Keratinocyte (primary cell): ENCODE measurements at regions not wholly inside any gene's neighbourhood (a gene's known extent, or its start where the extent isn't known, plus 50 kb on each side); places are given as distances from the start of the nearest gene placed in this dataset.

Experiments
- DNase-seq: peaks from one replicate; pipeline ENCODE4 v3.0.0-alpha.2; 2011; ENCODE audit warnings: low read depth, missing footprints, low spot score
- FAIRE-seq: peaks from 2 replicates; lab custom pipeline; 2011; peaks lifted over from hg19 to GRCh38; lab: Jason Lieb, UNC
- H2AFZ ChIP-seq: 2 replicates; pipeline ENCODE4 v1.6.0; 2012; ENCODE audit warnings: low read length, control low read depth, inconsistent platforms; ENCODE audit not compliant: control insufficient read depth
- H3K27ac ChIP-seq: 2 replicates; pipeline ENCODE4 v1.5.1; 2011; ENCODE audit warnings: low read length; ENCODE audit not compliant: control insufficient read depth, insufficient read depth
- H3K27me3 ChIP-seq: 3 replicates; pipeline ENCODE4 v1.6.0; 2011; ENCODE audit warnings: low read length; ENCODE audit not compliant: control insufficient read depth, insufficient read depth; ENCODE audit errors: extremely low read depth
- H3K36me3 ChIP-seq, 2 experiments: 2 replicates in 1 of 2; 3 replicates in 1 of 2; pipeline ENCODE4 v1.5.1; 2011; ENCODE audit warnings: low read length in 2 of 2, mild to moderate bottlenecking in 1 of 2; ENCODE audit not compliant: control insufficient read depth in 2 of 2, insufficient read depth in 2 of 2; ENCODE audit errors: extremely low read depth in 1 of 2
- H3K4me1 ChIP-seq: 3 replicates; pipeline ENCODE4 v1.5.1; 2011; ENCODE audit warnings: low read length; ENCODE audit not compliant: control insufficient read depth, insufficient read depth; ENCODE audit errors: extremely low read depth
- H3K4me2 ChIP-seq: 3 replicates; pipeline ENCODE4 v1.6.0; 2011; ENCODE audit warnings: low read depth, low read length; ENCODE audit not compliant: control insufficient read depth, insufficient read depth; ENCODE audit errors: extremely low read depth
- H3K4me3 ChIP-seq, 3 experiments: fragments of 200-600 bp in 1 of 3; sonication (generic) in 1 of 3; 2 replicates in 2 of 3; 3 replicates in 1 of 3; pipeline ENCODE4 v1.5.1; 2011 to 2016; ENCODE audit warnings: low read length in 3 of 3, mild to moderate bottlenecking in 3 of 3, control low read depth in 2 of 3, inconsistent platforms in 1 of 3, low read depth in 1 of 3, mixed read lengths in 1 of 3, mixed run types in 1 of 3, moderate library complexity in 1 of 3; ENCODE audit not compliant: control insufficient read depth in 2 of 3, insufficient read depth in 2 of 3; ENCODE audit errors: extremely low read depth in 1 of 3
- H3K79me2 ChIP-seq: 2 replicates; pipeline ENCODE4 v1.6.0; 2012; ENCODE audit warnings: low read length; ENCODE audit not compliant: control insufficient read depth, insufficient read depth
- H3K9ac ChIP-seq: 3 replicates; pipeline ENCODE4 v1.6.0; 2011; ENCODE audit warnings: low read length; ENCODE audit not compliant: control insufficient read depth, insufficient read depth; ENCODE audit errors: extremely low read depth
- H3K9me1 ChIP-seq: 3 replicates; pipeline ENCODE4 v1.6.0; 2011; ENCODE audit warnings: low read length; ENCODE audit not compliant: control insufficient read depth, insufficient read depth; ENCODE audit errors: extremely low read depth
- H3K9me3 ChIP-seq: 2 replicates; pipeline ENCODE4 v1.5.1; 2012; ENCODE audit warnings: low read depth, low read length; ENCODE audit not compliant: control insufficient read depth
- H4K20me1 ChIP-seq: 3 replicates; pipeline ENCODE4 v1.6.0; 2011; ENCODE audit warnings: low read length; ENCODE audit not compliant: control insufficient read depth, insufficient read depth; ENCODE audit errors: extremely low read depth
- EZH2 ChIP-seq: IDR thresholded peaks from one replicate; pipeline ENCODE4 v1.6.1; 2012; ENCODE audit warnings: inconsistent platforms, mild to moderate bottlenecking, low read length, moderate library complexity
- dilution Hi-C: fragments of 300-500 bp; cut with MboI; formaldehyde crosslinking; loops from one replicate; pipeline ENCODE4 v1.7.0; 2020; ENCODE audit warnings: low sequenced_read_pairs; ENCODE audit not compliant: extremely low pct_ligation_motif_present
- TF ChIP-seq, protein P1 (sequence below), 3 experiments: IDR thresholded peaks in 1 of 3; conservative IDR thresholded peaks in 1 of 3; optimal IDR thresholded peaks in 1 of 3; 2 replicates in 2 of 3; 3 replicates in 1 of 3; pipeline versions ENCODE3 to v1.5.1; 2011; ENCODE audit warnings: low read length in 3 of 3, mild to moderate bottlenecking in 3 of 3, moderate library complexity in 2 of 3, control low read depth in 1 of 3, inconsistent platforms in 1 of 3; ENCODE audit not compliant: insufficient read depth in 2 of 3; ENCODE audit errors: extremely low read depth in 1 of 3

DNA sequence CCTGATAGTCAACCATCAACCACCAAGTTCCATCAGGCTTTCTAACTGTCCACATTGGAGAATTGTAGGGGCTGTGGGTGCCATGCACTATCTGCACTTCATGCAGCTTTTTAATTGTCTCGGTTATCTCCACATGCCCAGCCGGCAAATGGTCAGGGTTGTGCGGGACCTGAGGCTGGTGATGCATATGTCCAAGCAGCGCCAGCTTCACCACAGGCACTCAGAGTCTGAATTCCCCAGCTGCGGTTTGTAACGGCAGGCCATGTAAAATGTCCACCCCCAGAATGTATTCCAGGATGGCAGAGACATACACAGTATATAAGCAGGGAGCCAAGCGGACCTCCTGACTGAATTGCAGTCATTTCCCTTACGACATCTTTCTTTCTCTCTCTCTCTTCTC, 435.6 kb downstream of the DYNC2H1 start:
- dilution Hi-C loops: no loop called here

DNA sequence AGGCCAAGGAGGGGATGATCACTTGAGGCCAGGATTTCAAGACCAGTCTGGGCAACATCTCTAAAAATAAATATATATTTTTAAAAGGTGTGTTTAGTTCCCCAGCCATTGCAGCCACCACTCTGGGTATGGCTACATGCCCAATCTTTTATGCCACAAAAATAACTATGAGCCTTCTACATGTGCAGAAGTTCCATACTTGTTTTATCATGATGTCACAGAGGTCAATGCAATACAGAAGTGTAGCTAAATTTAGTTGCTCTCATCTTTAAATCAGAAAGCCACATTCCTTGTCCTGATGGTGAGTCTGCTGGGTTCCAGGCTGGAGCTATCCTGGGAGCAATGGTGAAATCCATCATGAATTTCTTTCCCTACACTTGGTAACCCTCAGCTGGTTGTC, 436.3 kb downstream of the DYNC2H1 start:
- Histone ChIP-seq H3K9me1 (no peaks in the 10 kb centered on the region), H3K36me3 (no peaks in the 10 kb centered on the region), H4K20me1 (no peaks in the 10 kb centered on the region), H3K27me3 (no peaks in the 10 kb centered on the region), H3K4me1 (peaks cover 11% of the 10 kb centered on the region), H3K4me2 (no peak overlapping the region), H3K9ac (no peak overlapping the region), H3K79me2 (no peaks in the 10 kb centered on the region), H2AFZ (no peak overlapping the region), H3K27ac (no peak overlapping the region), H3K4me3 (no peak overlapping the region), H3K9me3 (no peaks in the 10 kb centered on the region)
- no peak for TF ChIP-seq EZH2
- TF ChIP-seq, protein P1, sequence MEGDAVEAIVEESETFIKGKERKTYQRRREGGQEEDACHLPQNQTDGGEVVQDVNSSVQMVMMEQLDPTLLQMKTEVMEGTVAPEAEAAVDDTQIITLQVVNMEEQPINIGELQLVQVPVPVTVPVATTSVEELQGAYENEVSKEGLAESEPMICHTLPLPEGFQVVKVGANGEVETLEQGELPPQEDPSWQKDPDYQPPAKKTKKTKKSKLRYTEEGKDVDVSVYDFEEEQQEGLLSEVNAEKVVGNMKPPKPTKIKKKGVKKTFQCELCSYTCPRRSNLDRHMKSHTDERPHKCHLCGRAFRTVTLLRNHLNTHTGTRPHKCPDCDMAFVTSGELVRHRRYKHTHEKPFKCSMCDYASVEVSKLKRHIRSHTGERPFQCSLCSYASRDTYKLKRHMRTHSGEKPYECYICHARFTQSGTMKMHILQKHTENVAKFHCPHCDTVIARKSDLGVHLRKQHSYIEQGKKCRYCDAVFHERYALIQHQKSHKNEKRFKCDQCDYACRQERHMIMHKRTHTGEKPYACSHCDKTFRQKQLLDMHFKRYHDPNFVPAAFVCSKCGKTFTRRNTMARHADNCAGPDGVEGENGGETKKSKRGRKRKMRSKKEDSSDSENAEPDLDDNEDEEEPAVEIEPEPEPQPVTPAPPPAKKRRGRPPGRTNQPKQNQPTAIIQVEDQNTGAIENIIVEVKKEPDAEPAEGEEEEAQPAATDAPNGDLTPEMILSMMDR (optimal IDR thresholded peaks at IDR 0.05 in 1 of 3, IDR thresholded peaks at IDR 0.05 in 1 of 3, conservative IDR thresholded peaks at IDR 0.05 in 1 of 3; ENCODE audit: extremely low read depth in 1 of 3, insufficient read depth in 2 of 3, low read length in 3 of 3): no peak
- no peak for FAIRE-seq
- dilution Hi-C loops: no loop called here
- DNase-seq: no peak

More for the DNA sequence above, 435.6 kb downstream of the DYNC2H1 start:
- no peaks in the 10 kb centered on the region for H3K9me1 ChIP-seq
- no peaks in the 10 kb centered on the region for H3K9me3 ChIP-seq
- no peaks in the 10 kb centered on the region for H3K79me2 ChIP-seq
- no peak overlapping the region for H3K4me3 ChIP-seq
- FAIRE-seq: no peak
- H3K27me3 ChIP-seq: no peaks in the 10 kb centered on the region
- no peak overlapping the region for H3K27ac ChIP-seq
- H4K20me1 ChIP-seq: no peaks in the 10 kb centered on the region
- DNase-seq: no peak
- no peak overlapping the region for H3K9ac ChIP-seq
- H3K36me3 ChIP-seq: no peaks in the 10 kb centered on the region
- no peak overlapping the region for H2AFZ ChIP-seq
- TF ChIP-seq, protein P1 (optimal IDR thresholded peaks at IDR 0.05 in 1 of 3, IDR thresholded peaks at IDR 0.05 in 1 of 3, conservative IDR thresholded peaks at IDR 0.05 in 1 of 3; ENCODE audit: extremely low read depth in 1 of 3, insufficient read depth in 2 of 3, low read length in 3 of 3): no peak
- TF ChIP-seq EZH2: no peak
- peaks cover 13% of the 10 kb centered on the region for H3K4me1 ChIP-seq
- no peak overlapping the region for H3K4me2 ChIP-seq
